Activated naive CD8-positive, alpha-beta T cell (primary cell): ENCODE measurements at regions not wholly inside any gene's neighbourhood (a gene's known extent, or its start where the extent isn't known, plus 50 kb on each side); places are given as distances from the start of the nearest gene placed in this dataset.
"Not testable (repeated sequence)": the region's sequence is repeated elsewhere in the genome, so short reads cannot be mapped to it uniquely, and the experiment has no call there.

Experiments
- H3K27ac Mint-ChIP-seq: one replicate; pipeline ENCODE4 v1.8.0; 2021; ENCODE audit warnings: mixed read lengths
- H3K27me3 Mint-ChIP-seq: one replicate; pipeline ENCODE4 v1.8.0; 2021; ENCODE audit warnings: mixed read lengths
- H3K36me3 Mint-ChIP-seq: one replicate; pipeline ENCODE4 v1.8.0; 2021; ENCODE audit warnings: mixed read lengths
- H3K4me1 Mint-ChIP-seq: one replicate; pipeline ENCODE4 v1.8.0; 2021; ENCODE audit warnings: low read depth, mixed read lengths
- H3K4me3 Mint-ChIP-seq: one replicate; pipeline ENCODE4 v1.8.0; 2021; ENCODE audit warnings: mild to moderate bottlenecking, mixed read lengths
- H3K9me3 Mint-ChIP-seq: one replicate; pipeline ENCODE4 v1.8.0; 2021; ENCODE audit warnings: low read depth, mixed read lengths

GRCh38 chr20:30537459-30537858 lies 720.0 kb upstream of the DEFB115 start:
- H3K27ac Mint-ChIP-seq, H3K36me3 Mint-ChIP-seq, H3K4me1 Mint-ChIP-seq, H3K9me3 Mint-ChIP-seq, H3K4me3 Mint-ChIP-seq, H3K27me3 Mint-ChIP-seq: not testable (repeated sequence)

- not testable (repeated sequence) for H3K4me1 Mint-ChIP-seq, H3K36me3 Mint-ChIP-seq, H3K4me3 Mint-ChIP-seq, H3K27ac Mint-ChIP-seq, H3K9me3 Mint-ChIP-seq, H3K27me3 Mint-ChIP-seq
Observed at GRCh38 chr20:30540330-30541069, 717.0 kb upstream of the DEFB115 start.

GRCh38 chr20:30551236-30551635 lies 706.2 kb upstream of the DEFB115 start:
- not testable (repeated sequence) for H3K4me3 Mint-ChIP-seq, H3K36me3 Mint-ChIP-seq, H3K9me3 Mint-ChIP-seq, H3K4me1 Mint-ChIP-seq, H3K27ac Mint-ChIP-seq, H3K27me3 Mint-ChIP-seq

GRCh38 chr20:30556797-30557196 lies 700.7 kb upstream of the DEFB115 start:
- not testable (repeated sequence) for H3K27me3 Mint-ChIP-seq

GRCh38 chr20:30565086-30565485 lies 692.4 kb upstream of the DEFB115 start:
- H3K4me3 Mint-ChIP-seq, H3K27ac Mint-ChIP-seq, H3K27me3 Mint-ChIP-seq, H3K36me3 Mint-ChIP-seq, H3K4me1 Mint-ChIP-seq, H3K9me3 Mint-ChIP-seq: not testable (repeated sequence)

More at GRCh38 chr20:30556797-30557196, 700.7 kb upstream of the DEFB115 start:
- not testable (repeated sequence) for H3K36me3 Mint-ChIP-seq, H3K4me3 Mint-ChIP-seq, H3K9me3 Mint-ChIP-seq, H3K4me1 Mint-ChIP-seq, H3K27ac Mint-ChIP-seq

GRCh38 chr20:30569867-30570266 lies 687.6 kb upstream of the DEFB115 start:
- H3K27ac Mint-ChIP-seq, H3K4me3 Mint-ChIP-seq, H3K36me3 Mint-ChIP-seq: not testable (repeated sequence)

GRCh38 chr20:30570622-30571021 lies 686.8 kb upstream of the DEFB115 start:
- not testable (repeated sequence) for H3K4me1 Mint-ChIP-seq, H3K27ac Mint-ChIP-seq, H3K36me3 Mint-ChIP-seq, H3K9me3 Mint-ChIP-seq, H3K27me3 Mint-ChIP-seq, H3K4me3 Mint-ChIP-seq

More at GRCh38 chr20:30569867-30570266, 687.6 kb upstream of the DEFB115 start:
- not testable (repeated sequence) for H3K9me3 Mint-ChIP-seq, H3K27me3 Mint-ChIP-seq, H3K4me1 Mint-ChIP-seq

GRCh38 chr20:30574337-30574736 lies 683.1 kb upstream of the DEFB115 start:
- not testable (repeated sequence) for H3K4me1 Mint-ChIP-seq, H3K36me3 Mint-ChIP-seq, H3K9me3 Mint-ChIP-seq, H3K27me3 Mint-ChIP-seq, H3K4me3 Mint-ChIP-seq, H3K27ac Mint-ChIP-seq

- H3K4me1 Mint-ChIP-seq, H3K9me3 Mint-ChIP-seq, H3K27me3 Mint-ChIP-seq, H3K36me3 Mint-ChIP-seq, H3K27ac Mint-ChIP-seq, H3K4me3 Mint-ChIP-seq: not testable (repeated sequence)
Observed at GRCh38 chr20:30579069-30579468, 678.4 kb upstream of the DEFB115 start.

- not testable (repeated sequence) for H3K4me3 Mint-ChIP-seq, H3K36me3 Mint-ChIP-seq, H3K4me1 Mint-ChIP-seq, H3K27me3 Mint-ChIP-seq, H3K27ac Mint-ChIP-seq, H3K9me3 Mint-ChIP-seq
Observed at GRCh38 chr20:30579824-30580438, 677.5 kb upstream of the DEFB115 start.

GRCh38 chr20:30581839-30582238 lies 675.6 kb upstream of the DEFB115 start:
- H3K4me1 Mint-ChIP-seq, H3K4me3 Mint-ChIP-seq, H3K27ac Mint-ChIP-seq, H3K9me3 Mint-ChIP-seq, H3K27me3 Mint-ChIP-seq, H3K36me3 Mint-ChIP-seq: not testable (repeated sequence)

- not testable (repeated sequence) for H3K9me3 Mint-ChIP-seq, H3K36me3 Mint-ChIP-seq, H3K4me1 Mint-ChIP-seq, H3K27ac Mint-ChIP-seq, H3K4me3 Mint-ChIP-seq
- peaks cover 15% of the 10 kb centered on the region for H3K27me3 Mint-ChIP-seq
Observed at GRCh38 chr20:30584403-30584802, 673.1 kb upstream of the DEFB115 start.

GRCh38 chr20:30585244-30585796 lies 672.1 kb upstream of the DEFB115 start:
- H3K27me3 Mint-ChIP-seq, result peaks cover 13% of the 10 kb centered on the region
- not testable (repeated sequence) for H3K4me1 Mint-ChIP-seq, H3K4me3 Mint-ChIP-seq, H3K27ac Mint-ChIP-seq, H3K9me3 Mint-ChIP-seq, H3K36me3 Mint-ChIP-seq

- peaks cover 13% of the 10 kb centered on the region for H3K27me3 Mint-ChIP-seq
- not testable (repeated sequence) for H3K27ac Mint-ChIP-seq, H3K4me3 Mint-ChIP-seq, H3K9me3 Mint-ChIP-seq, H3K36me3 Mint-ChIP-seq, H3K4me1 Mint-ChIP-seq
Observed at GRCh38 chr20:30586178-30586577, 671.3 kb upstream of the DEFB115 start.

GRCh38 chr20:30593572-30593971 lies 663.9 kb upstream of the DEFB115 start:
- H3K9me3 Mint-ChIP-seq, result no peaks in the 10 kb centered on the region
- H3K27me3 Mint-ChIP-seq, result no peaks in the 10 kb centered on the region
- no peak overlapping the region for H3K4me3 Mint-ChIP-seq
- H3K4me1 Mint-ChIP-seq, result no peaks in the 10 kb centered on the region
- no peaks in the 10 kb centered on the region for H3K36me3 Mint-ChIP-seq
- H3K27ac Mint-ChIP-seq, result no peak overlapping the region

- Mint-ChIP-seq H3K27me3 (no peaks in the 10 kb centered on the region), H3K27ac (no peak overlapping the region), H3K4me1 (no peaks in the 10 kb centered on the region), H3K9me3 (no peaks in the 10 kb centered on the region), H3K36me3 (no peaks in the 10 kb centered on the region), H3K4me3 (no peak overlapping the region)
Observed at GRCh38 chr20:30594112-30594511, 663.4 kb upstream of the DEFB115 start.
